Pancreas (tissue), 10 donors: ENCODE measurements at regions not wholly inside any gene's neighbourhood (a gene's known extent, or its start where the extent isn't known, plus 50 kb on each side); places are given as distances from the start of the nearest gene placed in this dataset.

ENCODE experiments used
- ATAC-seq, 4 donors: fragments of 200-7000 bp; cut with Tn5 transposase; one replicate each; pipeline versions ENCODE4 v1.8.0 to v1.9.1; 2020; ENCODE audit warnings: mild to moderate bottlenecking in 4 of 4, moderate library complexity in 4 of 4
- DNase-seq, 6 donors: peaks; one replicate each; pipeline ENCODE4 v3.0.0-alpha.2; 2020
- FAIRE-seq: peaks from 2 replicates; lab custom pipeline; 2012; peaks lifted over from hg19 to GRCh38; lab: Jason Lieb, UNC
- H3K27ac ChIP-seq, 4 donors: fragments of 200-600 bp; sonication (generic); 1 replicate in 3 of 4; 2 replicates in 1 of 4; pipeline versions ENCODE4 v1.5.0 to v1.8.0; 2020
- H3K27me3 ChIP-seq, 4 donors: fragments of 200-600 bp; one replicate each; pipeline ENCODE4 v1.8.0; 2021
- H3K36me3 ChIP-seq, 3 donors: fragments of 200-600 bp; sonication (generic) in 1 of 3; one replicate each; pipeline versions ENCODE4 v1.5.0 to v1.8.0; 2020 to 2021
- H3K4me1 ChIP-seq, 3 donors: fragments of 200-600 bp; one replicate each; pipeline ENCODE4 v1.8.0; 2021
- H3K4me3 ChIP-seq, 4 donors: fragments of 200-600 bp; sonication (generic) in 2 of 4; one replicate each; pipeline versions ENCODE4 v1.5.0 to v1.8.0; 2020 to 2021
- H3K9me3 ChIP-seq, 4 donors: fragments of 200-600 bp; one replicate each; pipeline ENCODE4 v1.8.0; 2021
- CTCF ChIP-seq, 4 donors: fragments of 200-600 bp; sonication (generic) in 3 of 4; IDR thresholded peaks; one replicate each; pipeline versions ENCODE4 v1.5.0 to v1.8.0; 2021; ENCODE audit warnings: antibody characterized with exemption in 4 of 4
- WGBS, 2 donors: extraction: QIAGEN DNeasy Blood & Tissue Kit; methylation state at CpG; one replicate each; pipeline ENCODE4 v1.1.7; 2013; 5-methylcytosine and 5-hydroxymethylcytosine counted together
- intact Hi-C, 3 donors: fragments of 100-400 bp; cut with DNase I; formaldehyde crosslinking; loops; one replicate each; pipeline versions ENCODE4 v1.11.1 to v1.14.2; 2022
- donor health status: healthy with polysubstance abuse.
- donor health status: DM: no; HTN: no; CAD: no; lungs with moderate emphysema.
- donor health status: DM: no; HTN: no; CAD: no.
- donor health status: control.
- donor health status: control.
- donor health status: Bipolar disorder and iron deficiency.
- donor health status: DM: yes; HTN: yes; CAD: no.
- donor health status: DM: no; HTN: no; CAD: no.
- donor health status: DM: no; HTN: no; CAD: no.
- donor health status: DM: yes; HTN: yes; CAD: no.

- H3K27ac ChIP-seq = no peak overlapping the region
- H3K9me3 ChIP-seq = no peaks in the 10 kb centered on the region
- H3K4me3 ChIP-seq = no peak overlapping the region
- no peaks in the 10 kb centered on the region for H3K36me3 ChIP-seq
- H3K27me3 ChIP-seq = no peaks in the 10 kb centered on the region
- DNase-seq (no peak), FAIRE-seq (no peak), ATAC-seq (no peak)
- intact Hi-C loops = no loop called here
- no peak for TF ChIP-seq CTCF (IDR thresholded peaks at IDR 0.05)
- H3K4me1 ChIP-seq = no peaks in the 10 kb centered on the region
- WGBS, 2 donors = 91 to 100% methylated on average over 1 of the region's 1 CpG
These were observed 246.3 kb upstream of the PREP start for GRCh38 chr6:105649192-105649591.

- intact Hi-C loops = no loop called here
- WGBS, 2 donors = 44 to 50% methylated on average over 4 of the region's 4 CpGs
- H3K9me3 ChIP-seq = no peaks in the 10 kb centered on the region
These were observed 245.4 kb upstream of the PREP start for GRCh38 chr6:105648276-105648675.

GRCh38 chr6:105646391-105646867 lies 243.5 kb upstream of the PREP start:
- H3K9me3 ChIP-seq = no peaks in the 10 kb centered on the region
- no peak for TF ChIP-seq CTCF (IDR thresholded peaks at IDR 0.05)
- no peaks in the 10 kb centered on the region for H3K4me1 ChIP-seq
- intact Hi-C loops = no loop called here
- WGBS, 2 donors = 75 to 81% methylated on average over 5 of the region's 5 CpGs
- FAIRE-seq (no peak), DNase-seq (no peak), ATAC-seq (peak in 2 of 4 donors; percentile 8 to 14)
- no peak overlapping the region for H3K4me3 ChIP-seq
- H3K27me3 ChIP-seq = no peaks in the 10 kb centered on the region
- no peak overlapping the region for H3K27ac ChIP-seq
- H3K36me3 ChIP-seq = no peaks in the 10 kb centered on the region

More at GRCh38 chr6:105648276-105648675, 245.4 kb upstream of the PREP start:
- H3K27me3 ChIP-seq = no peaks in the 10 kb centered on the region
- H3K27ac ChIP-seq = no peak overlapping the region
- ATAC-seq (no peak), FAIRE-seq (no peak), DNase-seq (no peak)
- TF ChIP-seq CTCF (IDR thresholded peaks at IDR 0.05) = no peak
- no peaks in the 10 kb centered on the region for H3K4me1 ChIP-seq
- no peak overlapping the region for H3K4me3 ChIP-seq
- no peaks in the 10 kb centered on the region for H3K36me3 ChIP-seq

GRCh38 chr6:105645958-105646357 lies 243.1 kb upstream of the PREP start:
- FAIRE-seq (no peak), DNase-seq (no peak), ATAC-seq (no peak)
- Histone ChIP-seq H3K36me3 (no peaks in the 10 kb centered on the region), H3K4me3 (no peak overlapping the region), H3K27ac (no peak overlapping the region), H3K27me3 (no peaks in the 10 kb centered on the region), H3K9me3 (no peaks in the 10 kb centered on the region), H3K4me1 (no peaks in the 10 kb centered on the region)
- intact Hi-C loops = no loop called here
- TF ChIP-seq CTCF (IDR thresholded peaks at IDR 0.05) = no peak
- WGBS, 2 donors = 80 to 84% methylated on average over 3 of the region's 3 CpGs

- no peak for TF ChIP-seq CTCF (IDR thresholded peaks at IDR 0.05)
- ATAC-seq = no peak
- Histone ChIP-seq H3K4me1 (no peaks in the 10 kb centered on the region), H3K4me3 (no peak overlapping the region), H3K27me3 (no peaks in the 10 kb centered on the region), H3K9me3 (no peaks in the 10 kb centered on the region), H3K27ac (no peak overlapping the region), H3K36me3 (no peaks in the 10 kb centered on the region)
- no peak for FAIRE-seq
- DNase-seq = no peak
- WGBS, 2 donors = 70 to 76% methylated on average over 1 of the region's 1 CpG
- intact Hi-C loops = no loop called here
These were observed 242.3 kb upstream of the PREP start for GRCh38 chr6:105645156-105645555.
